Kidney epithelial cell (primary cell): ENCODE measurements at regions not wholly inside any gene's neighbourhood (a gene's known extent, or its start where the extent isn't known, plus 50 kb on each side); places are given as distances from the start of the nearest gene placed in this dataset.
"Not testable (repeated sequence)": the region's sequence is repeated elsewhere in the genome, so short reads cannot be mapped to it uniquely, and the experiment has no call there.

Experiments
- DNase-seq: peaks from one replicate; pipeline ENCODE4 v3.0.0-alpha.2; 2010; ENCODE audit warnings: low read depth
- H3K27me3 ChIP-seq: 2 replicates; pipeline ENCODE4 v1.6.0; 2011; ENCODE audit warnings: low read length; ENCODE audit not compliant: control insufficient read depth, insufficient read depth
- H3K36me3 ChIP-seq: 2 replicates; pipeline ENCODE4 v1.5.1; 2011; ENCODE audit warnings: low read length; ENCODE audit not compliant: control insufficient read depth, insufficient read depth
- H3K4me3 ChIP-seq: 2 replicates; pipeline ENCODE4 v1.5.1; 2011; ENCODE audit warnings: low read depth, mild to moderate bottlenecking, control low read depth, low read length
- CTCF ChIP-seq: IDR thresholded peaks from 2 replicates; pipeline ENCODE4 v1.5.1; 2011; ENCODE audit warnings: mild to moderate bottlenecking, moderate library complexity, low read length, control low read depth, inconsistent platforms; ENCODE audit not compliant: insufficient read depth, poor library complexity, severe bottlenecking

GRCh38 chrX:148080593-148080992, 99.5 kb downstream of the FMR1NB start:
- no peaks in the 10 kb centered on the region for H3K36me3 ChIP-seq
- TF ChIP-seq CTCF: no peak
- DNase-seq: no peak
- no peaks in the 10 kb centered on the region for H3K27me3 ChIP-seq
- no peak overlapping the region for H3K4me3 ChIP-seq

DNA sequence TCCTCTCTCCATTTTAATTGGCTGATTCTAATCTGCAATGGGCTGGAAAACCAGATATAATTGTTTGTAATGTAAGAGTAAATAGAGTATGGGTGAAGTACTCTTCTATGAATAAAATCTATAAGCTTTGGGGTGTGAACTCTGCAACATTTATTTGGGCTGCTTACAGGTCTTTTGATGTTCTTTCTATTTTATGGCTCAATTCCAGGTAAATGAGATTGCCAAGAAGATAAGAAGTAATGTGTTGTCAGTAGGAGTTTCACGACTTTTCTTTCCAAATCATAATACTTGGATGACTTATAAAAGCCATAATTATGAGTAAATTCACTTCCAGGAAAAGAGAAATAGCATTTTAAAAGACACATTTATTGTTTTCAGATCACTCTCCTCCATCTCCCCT, 103.5 kb downstream of the FMR1NB start:
- no peak for TF ChIP-seq CTCF
- no peaks in the 10 kb centered on the region for H3K27me3 ChIP-seq
- H3K4me3 ChIP-seq: no peak overlapping the region
- no peak for DNase-seq
- H3K36me3 ChIP-seq: no peaks in the 10 kb centered on the region

GRCh38 chrX:148120151-148120550, 139.0 kb downstream of the FMR1NB start:
- DNase-seq: no peak
- TF ChIP-seq CTCF: no peak
- no peaks in the 10 kb centered on the region for H3K36me3 ChIP-seq
- H3K27me3 ChIP-seq: no peaks in the 10 kb centered on the region
- H3K4me3 ChIP-seq: no peak overlapping the region

- Histone ChIP-seq H3K4me3 (no peak overlapping the region), H3K27me3 (no peaks in the 10 kb centered on the region), H3K36me3 (no peaks in the 10 kb centered on the region)
- TF ChIP-seq CTCF: no peak
- no peak for DNase-seq
Measured at GRCh38 chrX:148120999-148121623, 140.0 kb downstream of the FMR1NB start.

DNA sequence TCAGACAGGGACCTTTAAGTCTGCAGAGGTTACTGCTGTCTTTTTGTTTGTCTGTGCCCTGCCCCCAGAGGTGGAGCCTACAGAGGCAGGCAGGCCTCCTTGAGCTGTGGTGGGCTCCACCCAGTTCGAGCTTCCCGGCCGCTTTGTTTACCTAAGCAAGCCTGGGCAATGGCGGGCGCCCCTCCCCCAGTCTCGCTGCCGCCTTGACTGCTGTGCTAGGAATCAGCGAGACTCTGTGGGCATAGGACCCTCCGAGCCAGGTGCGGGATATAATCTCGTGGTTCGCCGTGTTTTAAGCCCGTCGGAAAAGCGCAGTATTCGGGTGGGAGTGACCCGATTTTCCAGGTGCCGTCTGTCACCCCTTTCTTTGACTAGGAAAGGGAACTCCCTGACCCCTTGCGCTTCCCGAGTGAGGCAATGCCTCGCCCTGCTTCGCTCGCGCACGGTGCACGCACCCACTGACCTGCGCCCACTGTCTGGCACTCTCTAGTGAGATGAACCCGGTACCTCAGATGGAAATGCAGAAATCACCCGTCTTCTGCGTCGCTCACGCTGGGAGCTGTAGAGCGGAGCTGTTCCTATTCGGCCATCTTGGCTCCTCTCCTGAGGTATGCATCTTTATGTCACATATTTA, 147.9 kb downstream of the FMR1NB start:
- H3K36me3 ChIP-seq, H3K4me3 ChIP-seq, DNase-seq, H3K27me3 ChIP-seq: not testable (repeated sequence)

- H3K4me3 ChIP-seq: no peak overlapping the region
- H3K27me3 ChIP-seq: no peaks in the 10 kb centered on the region
- DNase-seq: no peak
- TF ChIP-seq CTCF: no peak
- H3K36me3 ChIP-seq: no peaks in the 10 kb centered on the region
Measured at GRCh38 chrX:148133105-148133725, 152.1 kb downstream of the FMR1NB start.
